Ishikawa (cell line): ENCODE measurements at regions not wholly inside any gene's neighbourhood (a gene's known extent, or its start where the extent isn't known, plus 50 kb on each side); places are given as distances from the start of the nearest gene placed in this dataset.

Experiments used
- EP300 ChIP-seq: IDR thresholded peaks from 2 replicates; pipeline ENCODE4 v1.6.1; 2012; ENCODE audit warnings: borderline replicate concordance
- FOXM1 ChIP-seq: IDR thresholded peaks from 2 replicates; pipeline ENCODE4 v1.6.1; 2012; ENCODE audit warnings: low read depth, borderline replicate concordance
- RAD21 ChIP-seq: IDR thresholded peaks from 2 replicates; pipeline ENCODE4 v1.6.1; 2012; ENCODE audit warnings: low read depth
- TAF1 ChIP-seq: IDR thresholded peaks from 2 replicates; pipeline ENCODE4 v1.6.1; 2012; ENCODE audit warnings: low read depth, mild to moderate bottlenecking
- TF ChIP-seq, protein P1 (sequence below): IDR thresholded peaks from 2 replicates; pipeline ENCODE4 v1.6.1; 2012; ENCODE audit warnings: low read depth, mild to moderate bottlenecking

DNA sequence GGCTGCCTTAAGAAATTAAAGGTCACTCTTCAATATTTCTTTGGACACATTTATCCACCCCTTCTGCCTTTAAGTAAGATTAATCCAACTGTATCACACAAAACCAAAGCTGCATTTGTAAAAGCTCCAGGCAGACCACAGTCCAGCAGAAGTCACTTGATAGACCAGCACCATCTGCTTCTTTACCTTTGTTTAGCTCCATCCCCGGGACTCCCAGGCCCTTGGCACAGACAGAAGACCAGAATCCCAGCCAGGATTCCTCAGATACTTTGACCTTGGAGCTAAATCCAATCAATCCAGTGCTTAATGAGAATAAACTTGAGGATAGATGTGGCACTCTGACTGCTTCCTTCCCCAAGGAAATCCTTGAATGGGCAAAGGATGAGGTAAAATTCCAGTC, 333.1 kb upstream of the RASGEF1B start:
- TF ChIP-seq RAD21 (no peak), TAF1 (no peak), EP300 (no peak), FOXM1 (no peak)
- TF ChIP-seq, protein P1, sequence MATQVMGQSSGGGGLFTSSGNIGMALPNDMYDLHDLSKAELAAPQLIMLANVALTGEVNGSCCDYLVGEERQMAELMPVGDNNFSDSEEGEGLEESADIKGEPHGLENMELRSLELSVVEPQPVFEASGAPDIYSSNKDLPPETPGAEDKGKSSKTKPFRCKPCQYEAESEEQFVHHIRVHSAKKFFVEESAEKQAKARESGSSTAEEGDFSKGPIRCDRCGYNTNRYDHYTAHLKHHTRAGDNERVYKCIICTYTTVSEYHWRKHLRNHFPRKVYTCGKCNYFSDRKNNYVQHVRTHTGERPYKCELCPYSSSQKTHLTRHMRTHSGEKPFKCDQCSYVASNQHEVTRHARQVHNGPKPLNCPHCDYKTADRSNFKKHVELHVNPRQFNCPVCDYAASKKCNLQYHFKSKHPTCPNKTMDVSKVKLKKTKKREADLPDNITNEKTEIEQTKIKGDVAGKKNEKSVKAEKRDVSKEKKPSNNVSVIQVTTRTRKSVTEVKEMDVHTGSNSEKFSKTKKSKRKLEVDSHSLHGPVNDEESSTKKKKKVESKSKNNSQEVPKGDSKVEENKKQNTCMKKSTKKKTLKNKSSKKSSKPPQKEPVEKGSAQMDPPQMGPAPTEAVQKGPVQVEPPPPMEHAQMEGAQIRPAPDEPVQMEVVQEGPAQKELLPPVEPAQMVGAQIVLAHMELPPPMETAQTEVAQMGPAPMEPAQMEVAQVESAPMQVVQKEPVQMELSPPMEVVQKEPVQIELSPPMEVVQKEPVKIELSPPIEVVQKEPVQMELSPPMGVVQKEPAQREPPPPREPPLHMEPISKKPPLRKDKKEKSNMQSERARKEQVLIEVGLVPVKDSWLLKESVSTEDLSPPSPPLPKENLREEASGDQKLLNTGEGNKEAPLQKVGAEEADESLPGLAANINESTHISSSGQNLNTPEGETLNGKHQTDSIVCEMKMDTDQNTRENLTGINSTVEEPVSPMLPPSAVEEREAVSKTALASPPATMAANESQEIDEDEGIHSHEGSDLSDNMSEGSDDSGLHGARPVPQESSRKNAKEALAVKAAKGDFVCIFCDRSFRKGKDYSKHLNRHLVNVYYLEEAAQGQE, result no peak
